ENCODE measurements at regions not wholly inside any gene's neighbourhood (a gene's known extent, or its start where the extent isn't known, plus 50 kb on each side); places are given as distances from the start of the nearest gene placed in this dataset.

DNA sequence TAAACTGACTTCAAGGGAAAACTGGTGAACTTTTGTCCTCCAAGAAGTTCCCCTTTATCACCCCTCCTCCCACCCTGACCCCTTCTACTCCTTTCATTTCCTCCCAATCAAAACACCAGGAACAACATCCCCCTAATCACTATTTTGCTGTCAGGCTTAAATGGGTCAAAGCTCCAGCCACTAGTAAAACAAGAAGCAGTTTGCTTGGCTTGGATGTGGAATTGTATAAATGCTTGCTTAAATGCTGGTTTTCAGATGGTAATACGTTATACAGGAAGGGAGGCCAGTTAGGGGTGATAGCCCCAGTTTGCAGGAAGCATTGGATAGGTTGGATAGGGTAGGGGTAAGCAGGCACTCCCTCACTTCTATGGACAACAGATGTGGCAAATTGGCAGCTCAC lies 473.6 kb downstream of the AGTPBP1 start:
- Histone ChIP-seq H3K36me3 (no peaks in the 10 kb centered on the region), H3K4me1 (ENCODE audit: control insufficient read depth in 1 of 2, low read depth in 2 of 2) (no peaks in the 10 kb centered on the region), H3K27ac (no peak overlapping the region), H3K4me3 (no peak overlapping the region), H3K27me3 (replicated peaks; ENCODE audit: insufficient read depth) (no peaks in the 10 kb centered on the region), H3K9me3 (no peaks in the 10 kb centered on the region)
- TF ChIP-seq, protein P1, sequence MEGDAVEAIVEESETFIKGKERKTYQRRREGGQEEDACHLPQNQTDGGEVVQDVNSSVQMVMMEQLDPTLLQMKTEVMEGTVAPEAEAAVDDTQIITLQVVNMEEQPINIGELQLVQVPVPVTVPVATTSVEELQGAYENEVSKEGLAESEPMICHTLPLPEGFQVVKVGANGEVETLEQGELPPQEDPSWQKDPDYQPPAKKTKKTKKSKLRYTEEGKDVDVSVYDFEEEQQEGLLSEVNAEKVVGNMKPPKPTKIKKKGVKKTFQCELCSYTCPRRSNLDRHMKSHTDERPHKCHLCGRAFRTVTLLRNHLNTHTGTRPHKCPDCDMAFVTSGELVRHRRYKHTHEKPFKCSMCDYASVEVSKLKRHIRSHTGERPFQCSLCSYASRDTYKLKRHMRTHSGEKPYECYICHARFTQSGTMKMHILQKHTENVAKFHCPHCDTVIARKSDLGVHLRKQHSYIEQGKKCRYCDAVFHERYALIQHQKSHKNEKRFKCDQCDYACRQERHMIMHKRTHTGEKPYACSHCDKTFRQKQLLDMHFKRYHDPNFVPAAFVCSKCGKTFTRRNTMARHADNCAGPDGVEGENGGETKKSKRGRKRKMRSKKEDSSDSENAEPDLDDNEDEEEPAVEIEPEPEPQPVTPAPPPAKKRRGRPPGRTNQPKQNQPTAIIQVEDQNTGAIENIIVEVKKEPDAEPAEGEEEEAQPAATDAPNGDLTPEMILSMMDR (IDR thresholded peaks at IDR 0.05), result no peak
- ATAC-seq (ENCODE audit: insufficient number of reproducible peaks, low FRiP score, low read depth) (no peak), DNase-seq (ENCODE audit: low spot score) (no peak)

DNA sequence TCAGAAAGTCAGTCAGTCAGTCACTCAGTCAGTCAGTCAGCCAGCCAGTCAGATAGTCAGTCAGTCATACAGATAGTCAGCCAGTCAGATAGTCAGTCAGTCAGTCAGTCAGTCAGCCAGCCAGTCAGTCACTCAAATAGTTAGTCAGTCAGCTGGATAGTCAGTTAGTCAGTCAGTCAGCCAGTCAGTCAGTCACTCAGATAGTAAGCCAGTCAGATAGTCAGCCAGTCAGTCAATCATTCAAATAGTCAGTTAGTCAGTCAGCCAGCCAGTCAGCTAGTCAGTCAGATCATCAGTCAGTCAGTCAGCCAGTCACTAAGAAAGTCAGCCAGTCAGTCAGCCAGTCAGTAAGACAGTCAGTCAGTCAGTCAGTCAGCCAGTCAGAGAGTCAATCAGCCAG lies 477.1 kb downstream of the AGTPBP1 start:
- TF ChIP-seq, protein P1 (IDR thresholded peaks at IDR 0.05), result no peak
- Histone ChIP-seq H3K36me3 (no peaks in the 10 kb centered on the region), H3K27ac (no peak overlapping the region), H3K4me1 (ENCODE audit: control insufficient read depth in 1 of 2, low read depth in 2 of 2) (no peaks in the 10 kb centered on the region), H3K9me3 (no peaks in the 10 kb centered on the region), H3K4me3 (no peak overlapping the region), H3K27me3 (replicated peaks; ENCODE audit: insufficient read depth) (no peaks in the 10 kb centered on the region)
- no peak for ATAC-seq (ENCODE audit: insufficient number of reproducible peaks, low FRiP score, low read depth)
- no peak for DNase-seq (ENCODE audit: low spot score)

DNA sequence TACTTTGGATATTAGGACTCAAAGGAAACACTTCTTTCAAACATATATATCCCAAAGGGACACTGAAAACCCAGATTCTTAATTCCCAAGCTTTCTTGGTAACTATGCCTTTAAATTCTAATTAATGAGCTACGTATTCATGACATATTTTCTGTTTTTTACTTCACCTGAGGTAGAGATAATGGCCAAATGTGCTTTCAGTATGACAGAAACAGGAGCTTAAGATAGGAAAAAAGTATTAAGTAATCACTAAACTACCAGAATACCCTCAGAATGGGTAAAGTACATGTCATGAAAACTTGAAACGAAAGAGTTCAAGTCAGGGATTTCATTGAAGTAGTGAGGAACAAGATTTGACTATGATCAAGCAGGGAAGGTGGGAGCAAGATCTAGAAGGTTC lies 478.5 kb downstream of the AGTPBP1 start:
- H3K36me3 ChIP-seq, result no peaks in the 10 kb centered on the region
- no peaks in the 10 kb centered on the region for H3K4me1 ChIP-seq (ENCODE audit: control insufficient read depth in 1 of 2, low read depth in 2 of 2)
- no peaks in the 10 kb centered on the region for H3K27me3 ChIP-seq (replicated peaks; ENCODE audit: insufficient read depth)
- no peak overlapping the region for H3K27ac ChIP-seq
- ATAC-seq (ENCODE audit: insufficient number of reproducible peaks, low FRiP score, low read depth) (no peak), DNase-seq (ENCODE audit: low spot score) (no peak)
- TF ChIP-seq, protein P1 (IDR thresholded peaks at IDR 0.05), result no peak
- no peak overlapping the region for H3K4me3 ChIP-seq
- H3K9me3 ChIP-seq, result no peaks in the 10 kb centered on the region

DNA sequence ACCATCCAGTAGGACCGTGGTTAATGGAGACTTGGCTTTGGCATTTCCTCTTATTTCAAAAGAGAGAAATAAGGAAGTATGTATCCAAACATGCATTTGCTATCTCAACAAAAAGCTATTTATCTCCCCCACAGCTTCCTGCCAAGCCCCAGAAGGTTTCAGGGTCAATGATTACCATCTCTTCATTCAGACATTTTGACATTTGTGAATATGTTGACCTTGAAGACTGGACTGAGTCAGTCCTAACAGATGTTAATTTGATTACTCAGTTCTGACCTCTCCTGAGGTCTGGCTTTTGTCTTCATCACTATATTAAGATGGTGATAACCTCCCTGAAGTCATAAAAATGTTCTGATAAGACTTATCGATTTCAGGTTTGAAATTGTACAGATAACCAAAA lies 479.4 kb downstream of the AGTPBP1 start:
- no peaks in the 10 kb centered on the region for H3K27me3 ChIP-seq (replicated peaks; ENCODE audit: insufficient read depth)
- no peak overlapping the region for H3K27ac ChIP-seq
- no peak overlapping the region for H3K4me3 ChIP-seq
- H3K9me3 ChIP-seq, result no peaks in the 10 kb centered on the region
- DNase-seq (ENCODE audit: low spot score) (no peak), ATAC-seq (ENCODE audit: insufficient number of reproducible peaks, low FRiP score, low read depth) (no peak)
- TF ChIP-seq, protein P1 (IDR thresholded peaks at IDR 0.05), result no peak
- H3K36me3 ChIP-seq, result no peaks in the 10 kb centered on the region
- no peaks in the 10 kb centered on the region for H3K4me1 ChIP-seq (ENCODE audit: control insufficient read depth in 1 of 2, low read depth in 2 of 2)

DNA sequence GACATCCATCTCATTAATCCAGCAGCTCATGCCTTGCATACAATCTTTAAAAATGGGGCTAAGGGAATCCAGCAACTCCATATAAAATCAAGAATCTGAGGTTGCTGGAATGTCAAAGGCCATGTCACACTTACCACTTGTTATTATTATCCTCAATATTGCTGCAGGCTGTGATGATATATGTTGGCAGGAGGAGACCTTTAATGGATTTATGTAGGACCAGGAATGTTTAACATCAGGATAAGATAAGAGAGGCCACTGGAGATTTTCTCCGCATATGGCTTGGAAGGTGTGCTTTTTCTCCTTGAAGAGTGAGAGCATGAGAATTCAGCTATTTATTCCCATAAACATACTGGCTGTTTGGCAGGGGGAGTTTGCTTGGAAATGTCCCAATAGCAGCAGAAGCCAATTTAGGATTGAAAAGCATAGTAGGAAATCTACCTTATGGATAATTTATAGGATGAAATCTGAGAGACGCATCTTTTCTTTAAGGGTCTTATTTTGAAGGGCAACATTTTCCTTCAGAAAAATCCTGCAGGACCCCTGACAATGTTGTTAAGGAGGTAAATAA lies 481.4 kb downstream of the AGTPBP1 start:
- no peak overlapping the region for H3K4me3 ChIP-seq
- H3K36me3 ChIP-seq, result no peaks in the 10 kb centered on the region
- no peaks in the 10 kb centered on the region for H3K4me1 ChIP-seq (ENCODE audit: control insufficient read depth in 1 of 2, low read depth in 2 of 2)
- ATAC-seq (ENCODE audit: insufficient number of reproducible peaks, low FRiP score, low read depth) (no peak), DNase-seq (ENCODE audit: low spot score) (no peak)
- no peaks in the 10 kb centered on the region for H3K27me3 ChIP-seq (replicated peaks; ENCODE audit: insufficient read depth)
- no peaks in the 10 kb centered on the region for H3K9me3 ChIP-seq
- TF ChIP-seq, protein P1 (IDR thresholded peaks at IDR 0.05), result no peak
- no peak overlapping the region for H3K27ac ChIP-seq
